HS-27A (cell line): ENCODE measurements at regions not wholly inside any gene's neighbourhood (a gene's known extent, or its start where the extent isn't known, plus 50 kb on each side); places are given as distances from the start of the nearest gene placed in this dataset.

Experiments used
- DNase-seq: peaks from one replicate; pipeline ENCODE4 v3.0.0-alpha.2; 2012; ENCODE audit warnings: low read depth, missing footprints

- DNase-seq: no peak
These were observed 255.5 kb upstream of the SETBP1 start for GRCh38 chr18:44425161-44425560.

- no peak for DNase-seq
These were observed 243.1 kb upstream of the SETBP1 start for GRCh38 chr18:44437603-44438002.

GRCh38 chr18:44450226-44450625 is 230.5 kb upstream of the SETBP1 start:
- DNase-seq: no peak

- peak; percentile 19 for DNase-seq
These were observed 228.3 kb upstream of the SETBP1 start for GRCh38 chr18:44452346-44452745.

- no peak for DNase-seq
These were observed 227.2 kb upstream of the SETBP1 start for GRCh38 chr18:44453505-44453904.

GRCh38 chr18:44458777-44459176 is 221.9 kb upstream of the SETBP1 start:
- peak; percentile 22 for DNase-seq

GRCh38 chr18:44464398-44465180 is 216.1 kb upstream of the SETBP1 start:
- DNase-seq: no peak

GRCh38 chr18:44465381-44465841 is 215.3 kb upstream of the SETBP1 start:
- DNase-seq: no peak

- no peak for DNase-seq
These were observed 213.7 kb upstream of the SETBP1 start for GRCh38 chr18:44466997-44467396.

- DNase-seq: no peak
These were observed 213.0 kb upstream of the SETBP1 start for GRCh38 chr18:44467718-44468117.

- DNase-seq: no peak
These were observed 207.2 kb upstream of the SETBP1 start for GRCh38 chr18:44473394-44474066.

GRCh38 chr18:44474067-44474411 is 206.6 kb upstream of the SETBP1 start:
- DNase-seq: no peak

- DNase-seq: no peak
These were observed 206.1 kb upstream of the SETBP1 start for GRCh38 chr18:44474591-44474990.

- no peak for DNase-seq
These were observed 197.9 kb upstream of the SETBP1 start for GRCh38 chr18:44482761-44483160.

GRCh38 chr18:44495151-44495550 is 185.5 kb upstream of the SETBP1 start:
- no peak for DNase-seq

- no peak for DNase-seq
These were observed 183.4 kb upstream of the SETBP1 start for GRCh38 chr18:44497311-44497710.

GRCh38 chr18:44497757-44498490 is 182.8 kb upstream of the SETBP1 start:
- DNase-seq: no peak

- no peak for DNase-seq
These were observed 179.7 kb upstream of the SETBP1 start for GRCh38 chr18:44500808-44501610.

- no peak for DNase-seq
These were observed 178.5 kb upstream of the SETBP1 start for GRCh38 chr18:44502221-44502620.

- DNase-seq: no peak
These were observed 177.9 kb upstream of the SETBP1 start for GRCh38 chr18:44502790-44503189.

- DNase-seq: no peak
These were observed 176.8 kb upstream of the SETBP1 start for GRCh38 chr18:44503854-44504253.

- DNase-seq: no peak
These were observed 172.9 kb upstream of the SETBP1 start for GRCh38 chr18:44507729-44508325.
